BJ (cell line): ENCODE measurements at regions not wholly inside any gene's neighbourhood (a gene's known extent, or its start where the extent isn't known, plus 50 kb on each side); places are given as distances from the start of the nearest gene placed in this dataset.

Source experiments
- CTCF ChIA-PET: fragments of 350-600 bp; formaldehyde crosslinking; extraction: SDS; loops from one replicate; lab custom pipeline; 2021; ENCODE audit warnings: antibody characterized with exemption, inconsistent platforms; lab: Yijun Ruan, JAX
- POLR2A ChIA-PET: fragments of 300-600 bp; sonication (Branson Sonifier 250); formaldehyde crosslinking; extraction: SDS; loops from one replicate; lab custom pipeline; 2021; ENCODE audit warnings: antibody characterized with exemption; lab: Charles Lee
- DNase-seq: peaks from one replicate; pipeline ENCODE4 v3.0.0-alpha.2; 2011; ENCODE audit warnings: low read depth
- H3K27me3 ChIP-seq: 2 replicates; pipeline ENCODE4 v1.6.0; 2011; ENCODE audit warnings: low read length; ENCODE audit not compliant: control insufficient read depth, insufficient read depth
- H3K36me3 ChIP-seq: 2 replicates; pipeline ENCODE4 v1.5.1; 2011; ENCODE audit warnings: low read length; ENCODE audit not compliant: control insufficient read depth, insufficient read depth
- H3K4me3 ChIP-seq: 2 replicates; pipeline ENCODE4 v1.5.1; 2011; ENCODE audit warnings: low read depth, mild to moderate bottlenecking, control low read depth, low read length
- TF ChIP-seq, protein P1 (sequence below): IDR thresholded peaks from 2 replicates; pipeline ENCODE4 v1.5.1; 2011; ENCODE audit warnings: low read depth, mild to moderate bottlenecking, control low read depth, inconsistent platforms, low read length, moderate library complexity; ENCODE audit not compliant: insufficient read depth

GRCh38 chr18:24941174-24941951, 410.6 kb downstream of the ZNF521 start:
- ChIA-PET POLR2A (no interaction called here), CTCF (no interaction called here)
- no peak for DNase-seq
- H3K27me3 ChIP-seq = no peaks in the 10 kb centered on the region
- H3K4me3 ChIP-seq = no peak overlapping the region
- TF ChIP-seq, protein P1, sequence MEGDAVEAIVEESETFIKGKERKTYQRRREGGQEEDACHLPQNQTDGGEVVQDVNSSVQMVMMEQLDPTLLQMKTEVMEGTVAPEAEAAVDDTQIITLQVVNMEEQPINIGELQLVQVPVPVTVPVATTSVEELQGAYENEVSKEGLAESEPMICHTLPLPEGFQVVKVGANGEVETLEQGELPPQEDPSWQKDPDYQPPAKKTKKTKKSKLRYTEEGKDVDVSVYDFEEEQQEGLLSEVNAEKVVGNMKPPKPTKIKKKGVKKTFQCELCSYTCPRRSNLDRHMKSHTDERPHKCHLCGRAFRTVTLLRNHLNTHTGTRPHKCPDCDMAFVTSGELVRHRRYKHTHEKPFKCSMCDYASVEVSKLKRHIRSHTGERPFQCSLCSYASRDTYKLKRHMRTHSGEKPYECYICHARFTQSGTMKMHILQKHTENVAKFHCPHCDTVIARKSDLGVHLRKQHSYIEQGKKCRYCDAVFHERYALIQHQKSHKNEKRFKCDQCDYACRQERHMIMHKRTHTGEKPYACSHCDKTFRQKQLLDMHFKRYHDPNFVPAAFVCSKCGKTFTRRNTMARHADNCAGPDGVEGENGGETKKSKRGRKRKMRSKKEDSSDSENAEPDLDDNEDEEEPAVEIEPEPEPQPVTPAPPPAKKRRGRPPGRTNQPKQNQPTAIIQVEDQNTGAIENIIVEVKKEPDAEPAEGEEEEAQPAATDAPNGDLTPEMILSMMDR = no peak
- no peaks in the 10 kb centered on the region for H3K36me3 ChIP-seq

DNA sequence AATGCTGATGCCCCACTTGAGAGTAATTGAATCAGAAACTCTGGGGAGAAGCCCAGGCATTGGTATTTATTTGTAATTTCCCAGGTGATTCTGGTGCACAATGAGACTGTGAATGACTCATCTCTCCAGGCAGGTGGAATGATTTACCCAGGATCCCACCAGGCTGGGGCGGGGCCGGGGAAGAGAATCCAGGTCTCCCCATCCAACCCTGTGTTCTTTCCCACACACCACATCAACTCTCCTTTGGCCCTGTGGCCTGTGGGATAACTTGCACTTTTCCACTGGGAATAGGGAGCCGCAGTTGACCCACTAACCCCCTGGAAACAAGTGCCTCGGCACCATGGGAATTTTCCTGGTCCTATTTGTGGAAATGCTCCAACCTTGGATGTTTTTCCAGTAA, 409.8 kb downstream of the ZNF521 start:
- DNase-seq = no peak
- Histone ChIP-seq H3K4me3 (no peak overlapping the region), H3K27me3 (no peaks in the 10 kb centered on the region), H3K36me3 (no peaks in the 10 kb centered on the region)
- TF ChIP-seq, protein P1 = no peak
- CTCF ChIA-PET = interaction anchor here (0.8 kb wide), 1 partner anchor 200 kb away, joined by 3 read pairs; no protein-coding TSS in a partner anchor
- POLR2A ChIA-PET = no interaction called here

GRCh38 chr18:24947521-24948305, 404.3 kb downstream of the ZNF521 start:
- POLR2A ChIA-PET = no interaction called here
- no peak for DNase-seq
- CTCF ChIA-PET = no interaction called here

GRCh38 chr18:24949908-24950307, 402.1 kb downstream of the ZNF521 start:
- Histone ChIP-seq H3K36me3 (no peaks in the 10 kb centered on the region), H3K27me3 (no peaks in the 10 kb centered on the region), H3K4me3 (no peak overlapping the region)
- POLR2A ChIA-PET = no interaction called here
- DNase-seq = no peak
- CTCF ChIA-PET = no interaction called here
- TF ChIP-seq, protein P1 = no peak

More at GRCh38 chr18:24947521-24948305, 404.3 kb downstream of the ZNF521 start:
- Histone ChIP-seq H3K36me3 (no peaks in the 10 kb centered on the region), H3K27me3 (no peaks in the 10 kb centered on the region), H3K4me3 (no peak overlapping the region)
- TF ChIP-seq, protein P1 = no peak

DNA sequence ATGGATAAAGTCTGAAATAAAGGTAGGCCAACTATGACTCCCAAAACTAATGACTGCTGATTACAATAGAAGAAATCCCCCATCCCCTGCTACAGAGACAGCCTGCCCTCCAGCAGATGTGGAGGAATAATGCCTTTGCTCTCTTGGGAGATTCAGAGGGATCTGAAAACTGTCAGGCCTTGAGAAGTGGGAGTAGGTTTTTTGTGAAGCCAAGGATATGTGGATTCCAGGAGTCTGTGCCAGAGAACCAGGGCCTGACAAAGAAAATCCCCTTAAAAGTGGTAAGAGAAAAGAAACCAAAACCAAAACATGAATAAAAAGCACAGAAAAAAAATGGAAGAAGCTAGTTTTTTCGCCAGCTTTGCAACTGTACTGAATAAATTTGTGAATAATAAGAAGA, 397.6 kb downstream of the ZNF521 start:
- DNase-seq = no peak
- H3K4me3 ChIP-seq = no peak overlapping the region
- H3K27me3 ChIP-seq = no peaks in the 10 kb centered on the region
- no peaks in the 10 kb centered on the region for H3K36me3 ChIP-seq
- TF ChIP-seq, protein P1 = no peak
- CTCF ChIA-PET = interaction anchor here (0.6 to 1.1 kb wide), 2 partner anchors 9 to 108 kb away, joined by 3 read pairs; no protein-coding TSS in a partner anchor
- POLR2A ChIA-PET = interaction anchor here (0.6 kb wide), 1 partner anchor 15 kb away, joined by 7 read pairs; no protein-coding TSS in a partner anchor
